Suprapubic skin (tissue), 3 donors: ENCODE measurements at regions not wholly inside any gene's neighbourhood (a gene's known extent, or its start where the extent isn't known, plus 50 kb on each side); places are given as distances from the start of the nearest gene placed in this dataset.

Source experiments
- POLR2A ChIP-seq, 2 donors: fragments of 450-650 bp; IDR thresholded peaks; one replicate each; pipeline ENCODE4 v1.6.1; 2017; ENCODE audit warnings: antibody characterized with exemption in 2 of 2, mild to moderate bottlenecking in 2 of 2, moderate library complexity in 2 of 2
- TF ChIP-seq, protein P1 (sequence below), 2 donors: fragments of 200-600 bp in 1 of 2; fragments of 450-650 bp in 1 of 2; sonication (generic) in 1 of 2; IDR thresholded peaks; one replicate each; pipeline ENCODE4 v1.5.1; 2016 to 2019; ENCODE audit warnings: antibody characterized with exemption in 2 of 2, mild to moderate bottlenecking in 1 of 2, moderate library complexity in 1 of 2

DNA sequence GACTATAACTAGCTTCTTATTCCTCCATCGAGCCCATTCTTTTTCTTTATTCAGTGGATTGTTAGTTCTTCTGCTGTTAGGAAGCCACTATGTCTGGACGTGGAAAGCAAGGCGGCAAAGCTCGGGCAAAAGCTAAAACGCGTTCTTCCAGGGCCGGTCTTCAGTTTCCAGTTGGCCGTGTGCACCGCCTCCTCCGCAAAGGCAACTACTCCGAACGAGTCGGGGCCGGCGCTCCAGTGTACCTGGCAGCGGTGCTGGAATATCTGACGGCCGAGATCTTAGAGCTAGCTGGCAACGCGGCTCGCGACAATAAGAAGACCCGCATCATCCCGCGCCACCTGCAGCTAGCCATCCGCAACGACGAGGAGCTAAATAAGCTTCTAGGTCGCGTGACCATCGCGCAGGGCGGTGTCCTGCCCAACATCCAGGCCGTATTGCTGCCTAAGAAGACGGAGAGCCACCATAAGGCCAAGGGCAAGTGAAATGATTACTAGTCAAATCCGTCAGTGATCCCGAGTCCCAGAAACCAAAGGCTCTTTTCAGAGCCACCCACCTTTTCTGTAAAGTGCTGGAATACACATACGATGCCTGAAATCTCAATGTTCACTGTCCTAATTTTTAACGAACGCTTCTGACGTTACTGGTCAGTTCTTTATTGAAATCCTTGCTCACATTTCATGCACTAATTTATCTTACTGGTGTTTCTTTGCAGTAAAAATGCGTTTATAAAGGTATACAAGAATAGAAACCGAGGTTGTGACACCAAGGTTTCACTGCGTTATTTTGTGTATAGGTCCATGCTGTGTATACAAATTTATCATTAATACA is 129.9 kb downstream of the HFE start:
- TF ChIP-seq, protein P1, sequence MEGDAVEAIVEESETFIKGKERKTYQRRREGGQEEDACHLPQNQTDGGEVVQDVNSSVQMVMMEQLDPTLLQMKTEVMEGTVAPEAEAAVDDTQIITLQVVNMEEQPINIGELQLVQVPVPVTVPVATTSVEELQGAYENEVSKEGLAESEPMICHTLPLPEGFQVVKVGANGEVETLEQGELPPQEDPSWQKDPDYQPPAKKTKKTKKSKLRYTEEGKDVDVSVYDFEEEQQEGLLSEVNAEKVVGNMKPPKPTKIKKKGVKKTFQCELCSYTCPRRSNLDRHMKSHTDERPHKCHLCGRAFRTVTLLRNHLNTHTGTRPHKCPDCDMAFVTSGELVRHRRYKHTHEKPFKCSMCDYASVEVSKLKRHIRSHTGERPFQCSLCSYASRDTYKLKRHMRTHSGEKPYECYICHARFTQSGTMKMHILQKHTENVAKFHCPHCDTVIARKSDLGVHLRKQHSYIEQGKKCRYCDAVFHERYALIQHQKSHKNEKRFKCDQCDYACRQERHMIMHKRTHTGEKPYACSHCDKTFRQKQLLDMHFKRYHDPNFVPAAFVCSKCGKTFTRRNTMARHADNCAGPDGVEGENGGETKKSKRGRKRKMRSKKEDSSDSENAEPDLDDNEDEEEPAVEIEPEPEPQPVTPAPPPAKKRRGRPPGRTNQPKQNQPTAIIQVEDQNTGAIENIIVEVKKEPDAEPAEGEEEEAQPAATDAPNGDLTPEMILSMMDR (IDR thresholded peaks at IDR 0.05): peak; percentile 28 to 41
- no peak for TF ChIP-seq POLR2A (IDR thresholded peaks at IDR 0.05)
